ENCODE measurements at regions not wholly inside any gene's neighbourhood (a gene's known extent, or its start where the extent isn't known, plus 50 kb on each side); places are given as distances from the start of the nearest gene placed in this dataset.

GRCh38 chr6:138647006-138647405 lies 126.6 kb upstream of the CCDC28A start:
- CTCF ChIA-PET, result interaction anchor here (0.6 to 1.6 kb wide), 6 partner anchors 8 to 1634 kb away, joined by 3 to 11 read pairs (median 3); no protein-coding TSS in a partner anchor
- TF ChIP-seq, protein P1, sequence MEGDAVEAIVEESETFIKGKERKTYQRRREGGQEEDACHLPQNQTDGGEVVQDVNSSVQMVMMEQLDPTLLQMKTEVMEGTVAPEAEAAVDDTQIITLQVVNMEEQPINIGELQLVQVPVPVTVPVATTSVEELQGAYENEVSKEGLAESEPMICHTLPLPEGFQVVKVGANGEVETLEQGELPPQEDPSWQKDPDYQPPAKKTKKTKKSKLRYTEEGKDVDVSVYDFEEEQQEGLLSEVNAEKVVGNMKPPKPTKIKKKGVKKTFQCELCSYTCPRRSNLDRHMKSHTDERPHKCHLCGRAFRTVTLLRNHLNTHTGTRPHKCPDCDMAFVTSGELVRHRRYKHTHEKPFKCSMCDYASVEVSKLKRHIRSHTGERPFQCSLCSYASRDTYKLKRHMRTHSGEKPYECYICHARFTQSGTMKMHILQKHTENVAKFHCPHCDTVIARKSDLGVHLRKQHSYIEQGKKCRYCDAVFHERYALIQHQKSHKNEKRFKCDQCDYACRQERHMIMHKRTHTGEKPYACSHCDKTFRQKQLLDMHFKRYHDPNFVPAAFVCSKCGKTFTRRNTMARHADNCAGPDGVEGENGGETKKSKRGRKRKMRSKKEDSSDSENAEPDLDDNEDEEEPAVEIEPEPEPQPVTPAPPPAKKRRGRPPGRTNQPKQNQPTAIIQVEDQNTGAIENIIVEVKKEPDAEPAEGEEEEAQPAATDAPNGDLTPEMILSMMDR (IDR thresholded peaks at IDR 0.05; ENCODE audit: unreplicated experiment), result no peak
- POLR2A ChIA-PET, result interaction anchor here (0.5 to 3.4 kb wide), 22 partner anchors 8 to 541 kb away, joined by 3 to 28 read pairs (median 4); partner anchors contain the start of gene CCDC28A
- H3K9me3 Mint-ChIP-seq (ENCODE audit: unreplicated experiment), result no peaks in the 10 kb centered on the region
- no peaks in the 10 kb centered on the region for H3K27me3 Mint-ChIP-seq (ENCODE audit: insufficient read depth, unreplicated experiment)
- DNase-seq (ENCODE audit: unreplicated experiment), result peak; percentile 81
- H3K4me1 Mint-ChIP-seq (ENCODE audit: insufficient read depth, unreplicated experiment), result peaks cover 7% of the 10 kb centered on the region
- intact Hi-C loops (cut with micrococcal nuclease), result no loop called here
- BruUV-seq (replicated peaks), result no TSS peak
- H3K27ac Mint-ChIP-seq (ENCODE audit: low read depth, unreplicated experiment), result peak overlapping the region; percentile 87
- peak overlapping the region; percentile 72 for H3K4me3 Mint-ChIP-seq (ENCODE audit: unreplicated experiment)
- H3K36me3 Mint-ChIP-seq (ENCODE audit: insufficient read depth, unreplicated experiment), result no peaks in the 10 kb centered on the region

GRCh38 chr6:138648127-138648526 lies 125.4 kb upstream of the CCDC28A start:
- CTCF ChIA-PET, result interaction anchor here (0.6 to 1.6 kb wide), 5 partner anchors 9 to 121 kb away, joined by 3 to 11 read pairs (median 3); no protein-coding TSS in a partner anchor
- Mint-ChIP-seq H3K4me1 (ENCODE audit: insufficient read depth, unreplicated experiment) (peaks cover 14% of the 10 kb centered on the region), H3K27ac (ENCODE audit: low read depth, unreplicated experiment) (no peak overlapping the region), H3K27me3 (ENCODE audit: insufficient read depth, unreplicated experiment) (no peaks in the 10 kb centered on the region), H3K9me3 (ENCODE audit: unreplicated experiment) (no peaks in the 10 kb centered on the region), H3K4me3 (ENCODE audit: unreplicated experiment) (peak overlapping the region; percentile 14), H3K36me3 (ENCODE audit: insufficient read depth, unreplicated experiment) (no peaks in the 10 kb centered on the region)
- intact Hi-C loops (cut with micrococcal nuclease), result no loop called here
- no TSS peak for BruUV-seq (replicated peaks)
- TF ChIP-seq, protein P1 (IDR thresholded peaks at IDR 0.05; ENCODE audit: unreplicated experiment), result no peak
- DNase-seq (ENCODE audit: unreplicated experiment), result no peak
- POLR2A ChIA-PET, result interaction anchor here (0.7 to 3.4 kb wide), 12 partner anchors 7 to 237 kb away, joined by 3 to 28 read pairs (median 4); no protein-coding TSS in a partner anchor

- Mint-ChIP-seq H3K9me3 (ENCODE audit: unreplicated experiment) (no peaks in the 10 kb centered on the region), H3K4me1 (ENCODE audit: insufficient read depth, unreplicated experiment) (peaks cover 38% of the 10 kb centered on the region), H3K27ac (ENCODE audit: low read depth, unreplicated experiment) (no peak overlapping the region), H3K27me3 (ENCODE audit: insufficient read depth, unreplicated experiment) (no peaks in the 10 kb centered on the region), H3K4me3 (ENCODE audit: unreplicated experiment) (no peak overlapping the region), H3K36me3 (ENCODE audit: insufficient read depth, unreplicated experiment) (no peaks in the 10 kb centered on the region)
- POLR2A ChIA-PET, result interaction anchor here (1.1 to 7.3 kb wide), 4 partner anchors 11 to 41 kb away, joined by 3 to 92 read pairs (median 6); no protein-coding TSS in a partner anchor
- BruUV-seq (replicated peaks), result no TSS peak
- CTCF ChIA-PET, result interaction anchor here (0.8 to 1.4 kb wide), 3 partner anchors 40 to 64 kb away, joined by 3 to 7 read pairs (median 4); no protein-coding TSS in a partner anchor
- intact Hi-C loops (cut with micrococcal nuclease), result no loop called here
- TF ChIP-seq, protein P1 (IDR thresholded peaks at IDR 0.05; ENCODE audit: unreplicated experiment), result no peak
- no peak for DNase-seq (ENCODE audit: unreplicated experiment)
These were observed 122.1 kb upstream of the CCDC28A start for GRCh38 chr6:138651491-138651890.

- no peaks in the 10 kb centered on the region for H3K27me3 Mint-ChIP-seq (ENCODE audit: insufficient read depth, unreplicated experiment)
- peaks cover 44% of the 10 kb centered on the region for H3K4me1 Mint-ChIP-seq (ENCODE audit: insufficient read depth, unreplicated experiment)
- peak overlapping the region; percentile 83 for H3K27ac Mint-ChIP-seq (ENCODE audit: low read depth, unreplicated experiment)
- intact Hi-C loops (cut with micrococcal nuclease), result no loop called here
- ChIA-PET CTCF (interaction anchor here (0.7 to 4.5 kb wide), 3 partner anchors 40 to 115 kb away, joined by 3 to 20 read pairs (median 5); no protein-coding TSS in a partner anchor), POLR2A (interaction anchor here (1.3 to 7.3 kb wide), 7 partner anchors 9 to 548 kb away, joined by 5 to 103 read pairs (median 12); no protein-coding TSS in a partner anchor)
- BruUV-seq (replicated peaks), result no TSS peak
- no peak for DNase-seq (ENCODE audit: unreplicated experiment)
- TF ChIP-seq, protein P1 (IDR thresholded peaks at IDR 0.05; ENCODE audit: unreplicated experiment), result no peak
- H3K4me3 Mint-ChIP-seq (ENCODE audit: unreplicated experiment), result peak overlapping the region; percentile 64
- H3K9me3 Mint-ChIP-seq (ENCODE audit: unreplicated experiment), result no peaks in the 10 kb centered on the region
- H3K36me3 Mint-ChIP-seq (ENCODE audit: insufficient read depth, unreplicated experiment), result no peaks in the 10 kb centered on the region
These were observed 120.7 kb upstream of the CCDC28A start for GRCh38 chr6:138652824-138653223.
